ENCODE measurements at regions not wholly inside any gene's neighbourhood (a gene's known extent, or its start where the extent isn't known, plus 50 kb on each side); places are given as distances from the start of the nearest gene placed in this dataset.

DNA sequence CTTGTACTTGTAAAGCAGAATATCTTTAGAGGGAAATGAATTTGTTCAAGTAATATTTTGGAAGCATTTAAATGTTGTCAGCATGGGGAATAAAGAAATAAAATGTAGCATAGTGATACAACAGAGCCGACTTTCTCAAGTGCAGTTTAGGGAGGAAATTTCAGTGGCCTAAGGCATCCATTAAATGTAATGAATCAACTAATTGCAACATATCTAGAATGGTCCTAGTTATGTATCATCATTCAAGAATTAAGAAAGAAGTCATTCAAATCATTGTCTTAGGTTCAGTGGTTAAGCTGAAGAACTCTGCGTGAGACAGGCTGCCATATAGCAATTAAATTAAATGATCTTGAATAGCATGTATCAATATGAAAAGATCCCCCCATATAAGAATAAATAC is 360.7 kb downstream of the TBX15 start:
- Histone ChIP-seq H2AFZ (no peak overlapping the region), H4K20me1 (ENCODE audit: insufficient read depth, poor library complexity, severe bottlenecking) (no peaks in the 10 kb centered on the region), H3K9me3 (ENCODE audit: low read depth) (no peaks in the 10 kb centered on the region), H3K79me2 (no peaks in the 10 kb centered on the region), H3K27ac (no peak overlapping the region), H3K27me3 (no peaks in the 10 kb centered on the region), H3K36me3 (replicated peaks; ENCODE audit: insufficient read depth, low read depth) (no peaks in the 10 kb centered on the region), H3K4me2 (no peak overlapping the region), H3K4me1 (ENCODE audit: insufficient read depth) (no peaks in the 10 kb centered on the region), H3K9me2 (replicated peaks; ENCODE audit: insufficient read depth) (no peaks in the 10 kb centered on the region), H3K4me3 (no peak overlapping the region)
- WGBS (ENCODE audit: low lambda C conversion rate, missing lambda C conversion rate): 89% methylated on average over 2 of the region's 2 CpGs
- DNase-seq (ENCODE audit: low spot score): no peak
- TF ChIP-seq EZH2 (IDR thresholded peaks at IDR 0.05; ENCODE audit: borderline replicate concordance) (no peak), EZH2phosphoT487 (IDR thresholded peaks at IDR 0.05; ENCODE audit: low read depth, severe bottlenecking, unreplicated experiment) (no peak)
- TF ChIP-seq, protein P1, sequence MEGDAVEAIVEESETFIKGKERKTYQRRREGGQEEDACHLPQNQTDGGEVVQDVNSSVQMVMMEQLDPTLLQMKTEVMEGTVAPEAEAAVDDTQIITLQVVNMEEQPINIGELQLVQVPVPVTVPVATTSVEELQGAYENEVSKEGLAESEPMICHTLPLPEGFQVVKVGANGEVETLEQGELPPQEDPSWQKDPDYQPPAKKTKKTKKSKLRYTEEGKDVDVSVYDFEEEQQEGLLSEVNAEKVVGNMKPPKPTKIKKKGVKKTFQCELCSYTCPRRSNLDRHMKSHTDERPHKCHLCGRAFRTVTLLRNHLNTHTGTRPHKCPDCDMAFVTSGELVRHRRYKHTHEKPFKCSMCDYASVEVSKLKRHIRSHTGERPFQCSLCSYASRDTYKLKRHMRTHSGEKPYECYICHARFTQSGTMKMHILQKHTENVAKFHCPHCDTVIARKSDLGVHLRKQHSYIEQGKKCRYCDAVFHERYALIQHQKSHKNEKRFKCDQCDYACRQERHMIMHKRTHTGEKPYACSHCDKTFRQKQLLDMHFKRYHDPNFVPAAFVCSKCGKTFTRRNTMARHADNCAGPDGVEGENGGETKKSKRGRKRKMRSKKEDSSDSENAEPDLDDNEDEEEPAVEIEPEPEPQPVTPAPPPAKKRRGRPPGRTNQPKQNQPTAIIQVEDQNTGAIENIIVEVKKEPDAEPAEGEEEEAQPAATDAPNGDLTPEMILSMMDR (IDR thresholded peaks at IDR 0.05; ENCODE audit: poor library complexity): no peak

DNA sequence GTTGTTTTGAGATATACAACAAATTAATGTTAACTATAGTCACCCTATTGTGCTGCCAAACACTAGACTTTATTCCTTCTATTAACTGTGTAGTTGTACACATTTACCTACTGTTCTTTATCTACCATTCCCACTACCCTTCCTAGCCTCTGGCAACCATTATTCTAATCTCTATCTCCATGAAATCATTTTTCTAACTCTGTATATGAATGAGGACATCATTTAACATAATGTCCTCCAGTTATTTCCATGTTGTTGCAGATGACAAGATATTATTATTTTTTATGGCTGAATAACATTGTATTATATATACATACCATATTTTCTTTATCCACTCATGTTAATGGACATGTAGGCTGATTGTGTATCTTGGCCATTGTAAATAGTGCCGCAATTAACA is 366.3 kb downstream of the TBX15 start:
- Histone ChIP-seq H3K9me2 (replicated peaks; ENCODE audit: insufficient read depth) (no peaks in the 10 kb centered on the region), H3K27ac (no peak overlapping the region), H4K20me1 (ENCODE audit: insufficient read depth, poor library complexity, severe bottlenecking) (no peaks in the 10 kb centered on the region), H3K4me2 (no peak overlapping the region), H3K4me3 (no peak overlapping the region), H3K36me3 (replicated peaks; ENCODE audit: insufficient read depth, low read depth) (no peaks in the 10 kb centered on the region), H3K9me3 (ENCODE audit: low read depth) (no peaks in the 10 kb centered on the region), H3K79me2 (no peaks in the 10 kb centered on the region), H3K4me1 (ENCODE audit: insufficient read depth) (no peaks in the 10 kb centered on the region), H3K27me3 (no peaks in the 10 kb centered on the region), H2AFZ (no peak overlapping the region)
- no peak for DNase-seq (ENCODE audit: low spot score)
- WGBS (ENCODE audit: low lambda C conversion rate, missing lambda C conversion rate): 100% methylated on average over 1 of the region's 1 CpG
- TF ChIP-seq, protein P1 (IDR thresholded peaks at IDR 0.05; ENCODE audit: poor library complexity): no peak
- no peak for TF ChIP-seq EZH2 (IDR thresholded peaks at IDR 0.05; ENCODE audit: borderline replicate concordance)
- no peak for TF ChIP-seq EZH2phosphoT487 (IDR thresholded peaks at IDR 0.05; ENCODE audit: low read depth, severe bottlenecking, unreplicated experiment)

DNA sequence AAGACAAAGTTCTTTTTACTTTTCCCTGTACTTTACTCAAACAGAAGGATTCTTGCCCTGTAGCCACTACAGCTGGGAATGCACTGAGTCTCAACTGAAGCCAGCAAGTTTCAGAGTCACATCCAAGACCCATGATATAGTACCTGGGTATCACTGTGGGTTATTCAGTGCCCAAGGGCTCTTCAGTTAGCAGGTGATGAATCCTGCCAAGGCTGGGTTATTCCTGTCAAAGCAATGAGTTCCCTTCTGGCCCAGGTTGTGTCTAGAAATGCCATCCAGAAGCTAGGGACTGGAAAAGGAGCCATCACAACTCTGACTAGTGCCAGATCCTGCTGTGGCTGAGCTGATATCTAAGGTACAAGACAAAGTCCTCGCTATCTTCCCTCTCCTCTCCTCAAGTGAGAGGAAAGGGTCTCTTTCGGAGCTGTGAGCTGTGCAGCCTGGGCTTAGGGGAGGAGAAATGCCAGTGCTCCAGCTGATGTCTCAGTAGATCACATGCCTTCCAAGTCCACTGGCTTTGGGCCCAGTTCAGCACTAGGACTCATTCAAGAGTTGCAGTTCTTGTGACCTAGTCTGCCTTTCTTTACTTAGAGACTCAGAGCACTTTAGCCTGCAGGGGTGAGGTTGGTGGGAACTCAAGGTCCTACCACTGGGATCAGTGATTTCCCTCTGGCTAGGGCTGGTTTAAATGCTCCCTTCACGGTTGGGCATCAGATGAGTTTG is 369.4 kb downstream of the TBX15 start:
- no peak overlapping the region for H3K27ac ChIP-seq
- no peaks in the 10 kb centered on the region for H3K36me3 ChIP-seq (replicated peaks; ENCODE audit: insufficient read depth, low read depth)
- no peaks in the 10 kb centered on the region for H4K20me1 ChIP-seq (ENCODE audit: insufficient read depth, poor library complexity, severe bottlenecking)
- H3K9me3 ChIP-seq (ENCODE audit: low read depth): no peaks in the 10 kb centered on the region
- H3K27me3 ChIP-seq: no peaks in the 10 kb centered on the region
- DNase-seq (ENCODE audit: low spot score): no peak
- no peak overlapping the region for H3K4me3 ChIP-seq
- H3K4me1 ChIP-seq (ENCODE audit: insufficient read depth): no peaks in the 10 kb centered on the region
- no peaks in the 10 kb centered on the region for H3K9me2 ChIP-seq (replicated peaks; ENCODE audit: insufficient read depth)
- TF ChIP-seq, protein P1 (IDR thresholded peaks at IDR 0.05; ENCODE audit: poor library complexity): no peak
- TF ChIP-seq EZH2phosphoT487 (IDR thresholded peaks at IDR 0.05; ENCODE audit: low read depth, severe bottlenecking, unreplicated experiment) (no peak), EZH2 (IDR thresholded peaks at IDR 0.05; ENCODE audit: borderline replicate concordance) (no peak)
- no peak overlapping the region for H3K4me2 ChIP-seq
- no peaks in the 10 kb centered on the region for H3K79me2 ChIP-seq
- WGBS (ENCODE audit: low lambda C conversion rate, missing lambda C conversion rate): 86% methylated on average over 3 of the region's 3 CpGs
- no peak overlapping the region for H2AFZ ChIP-seq

Measured in hepatocyte (in vitro differentiated cells).